ENCODE measurements at regions not wholly inside any gene's neighbourhood (a gene's known extent, or its start where the extent isn't known, plus 50 kb on each side); places are given as distances from the start of the nearest gene placed in this dataset.

DNA sequence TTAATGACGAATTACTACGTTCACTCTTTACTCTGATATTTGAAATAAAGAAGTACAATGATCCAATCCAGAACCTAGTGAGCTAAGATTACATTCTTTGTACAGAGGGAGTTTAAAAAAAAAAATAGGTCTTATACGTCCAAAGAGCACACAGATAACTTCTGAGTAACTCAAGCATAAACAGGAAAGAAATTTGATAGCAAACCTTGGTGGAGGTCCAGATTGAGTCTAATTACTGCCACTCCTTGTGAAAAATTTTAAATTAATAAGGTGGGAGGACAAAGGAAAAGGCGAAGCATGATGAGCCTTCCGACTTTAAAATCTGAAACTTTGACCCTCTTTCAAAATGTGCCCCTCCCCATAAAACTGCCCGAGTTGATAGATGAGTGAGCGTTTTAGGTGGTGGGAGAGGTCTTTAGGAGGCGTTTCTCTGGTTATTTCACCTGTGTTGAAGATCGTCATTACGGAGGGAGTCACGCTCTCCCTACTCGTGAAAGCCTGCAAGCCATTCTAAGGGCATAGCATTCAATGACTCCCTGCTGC, 127.0 kb upstream of the ROBO2 start:
- TF ChIP-seq POLR2A (IDR thresholded peaks at IDR 0.05) (no peak), POLR2AphosphoS5 (IDR thresholded peaks at IDR 0.05) (no peak), EP300 (IDR thresholded peaks at IDR 0.05) (no peak)
- TF ChIP-seq, protein P1, sequence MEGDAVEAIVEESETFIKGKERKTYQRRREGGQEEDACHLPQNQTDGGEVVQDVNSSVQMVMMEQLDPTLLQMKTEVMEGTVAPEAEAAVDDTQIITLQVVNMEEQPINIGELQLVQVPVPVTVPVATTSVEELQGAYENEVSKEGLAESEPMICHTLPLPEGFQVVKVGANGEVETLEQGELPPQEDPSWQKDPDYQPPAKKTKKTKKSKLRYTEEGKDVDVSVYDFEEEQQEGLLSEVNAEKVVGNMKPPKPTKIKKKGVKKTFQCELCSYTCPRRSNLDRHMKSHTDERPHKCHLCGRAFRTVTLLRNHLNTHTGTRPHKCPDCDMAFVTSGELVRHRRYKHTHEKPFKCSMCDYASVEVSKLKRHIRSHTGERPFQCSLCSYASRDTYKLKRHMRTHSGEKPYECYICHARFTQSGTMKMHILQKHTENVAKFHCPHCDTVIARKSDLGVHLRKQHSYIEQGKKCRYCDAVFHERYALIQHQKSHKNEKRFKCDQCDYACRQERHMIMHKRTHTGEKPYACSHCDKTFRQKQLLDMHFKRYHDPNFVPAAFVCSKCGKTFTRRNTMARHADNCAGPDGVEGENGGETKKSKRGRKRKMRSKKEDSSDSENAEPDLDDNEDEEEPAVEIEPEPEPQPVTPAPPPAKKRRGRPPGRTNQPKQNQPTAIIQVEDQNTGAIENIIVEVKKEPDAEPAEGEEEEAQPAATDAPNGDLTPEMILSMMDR (IDR thresholded peaks at IDR 0.05), result no peak
- Histone ChIP-seq H3K9me3 (no peaks in the 10 kb centered on the region), H3K4me1 (no peaks in the 10 kb centered on the region), H3K36me3 (no peaks in the 10 kb centered on the region), H3K27ac (no peak overlapping the region), H3K4me3 (no peak overlapping the region), H3K27me3 (no peaks in the 10 kb centered on the region)
- intact Hi-C loops (cut with DNase I; ENCODE audit: low total_unique reads), result no loop called here
- DNase-seq, result peak in 1 of 2 donors; percentile 20
- WGBS, 5 donors, result 47 to 64% (median 57%) methylated on average over 12 of the region's 12 CpGs

DNA sequence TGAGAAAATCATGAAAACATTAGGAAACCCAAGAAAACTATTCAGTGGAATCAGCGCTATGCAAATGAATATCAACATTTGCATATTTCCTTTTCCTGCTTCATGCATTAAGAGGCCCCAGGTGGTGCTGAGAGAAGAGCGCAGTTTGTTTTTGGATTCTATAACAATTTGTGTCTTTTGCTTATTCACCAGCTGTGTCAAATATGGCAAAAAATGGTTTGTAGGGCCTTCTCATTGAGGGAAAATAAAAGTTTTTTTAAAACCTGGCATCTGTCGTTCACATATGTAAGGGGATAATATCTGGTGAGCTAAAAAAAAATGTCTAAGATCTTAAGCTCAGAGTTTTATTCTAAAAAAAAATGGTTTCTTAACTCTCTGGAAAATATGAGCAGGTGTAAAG, 122.5 kb upstream of the ROBO2 start:
- DNase-seq, result no peak
- Histone ChIP-seq H3K36me3 (no peaks in the 10 kb centered on the region), H3K4me1 (no peaks in the 10 kb centered on the region), H3K9me3 (peaks cover 0 to 3% (median 0%) of the 10 kb centered on the region in 4 donors), H3K27me3 (no peaks in the 10 kb centered on the region), H3K4me3 (no peak overlapping the region), H3K27ac (no peak overlapping the region)
- WGBS, 5 donors, result 87 to 95% (median 89%) methylated on average over 3 of the region's 3 CpGs
- TF ChIP-seq POLR2A (IDR thresholded peaks at IDR 0.05) (no peak), EP300 (IDR thresholded peaks at IDR 0.05) (no peak), POLR2AphosphoS5 (IDR thresholded peaks at IDR 0.05) (no peak)
- TF ChIP-seq, protein P1 (IDR thresholded peaks at IDR 0.05), result no peak
- intact Hi-C loops (cut with DNase I; ENCODE audit: low total_unique reads), result no loop called here

DNA sequence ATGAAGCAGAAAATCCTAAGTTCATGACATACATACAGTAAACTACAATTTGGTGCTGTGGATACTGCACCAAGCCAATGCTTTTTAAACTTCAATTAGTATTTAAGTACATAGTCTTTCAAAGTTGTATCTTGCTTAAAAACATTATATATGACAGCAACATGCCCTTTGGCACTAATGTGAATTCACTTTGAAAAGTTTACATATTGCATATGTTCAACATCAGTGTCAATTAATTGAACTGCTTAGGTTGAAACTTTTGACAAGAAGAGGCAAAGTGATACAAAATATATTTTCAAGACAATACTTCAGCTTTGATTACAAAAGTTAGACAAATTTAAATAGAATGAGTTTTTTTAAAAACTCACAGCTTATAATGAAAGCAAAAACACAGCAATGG, 119.4 kb upstream of the ROBO2 start:
- intact Hi-C loops (cut with DNase I; ENCODE audit: low total_unique reads), result no loop called here
- TF ChIP-seq, protein P1 (IDR thresholded peaks at IDR 0.05), result no peak
- TF ChIP-seq POLR2A (IDR thresholded peaks at IDR 0.05) (no peak), EP300 (IDR thresholded peaks at IDR 0.05) (no peak), POLR2AphosphoS5 (IDR thresholded peaks at IDR 0.05) (no peak)
- Histone ChIP-seq H3K27me3 (no peaks in the 10 kb centered on the region), H3K36me3 (no peaks in the 10 kb centered on the region), H3K9me3 (peaks cover 0 to 5% (median 0%) of the 10 kb centered on the region in 4 donors), H3K27ac (no peak overlapping the region), H3K4me3 (no peak overlapping the region), H3K4me1 (no peaks in the 10 kb centered on the region)
- no peak for DNase-seq

DNA sequence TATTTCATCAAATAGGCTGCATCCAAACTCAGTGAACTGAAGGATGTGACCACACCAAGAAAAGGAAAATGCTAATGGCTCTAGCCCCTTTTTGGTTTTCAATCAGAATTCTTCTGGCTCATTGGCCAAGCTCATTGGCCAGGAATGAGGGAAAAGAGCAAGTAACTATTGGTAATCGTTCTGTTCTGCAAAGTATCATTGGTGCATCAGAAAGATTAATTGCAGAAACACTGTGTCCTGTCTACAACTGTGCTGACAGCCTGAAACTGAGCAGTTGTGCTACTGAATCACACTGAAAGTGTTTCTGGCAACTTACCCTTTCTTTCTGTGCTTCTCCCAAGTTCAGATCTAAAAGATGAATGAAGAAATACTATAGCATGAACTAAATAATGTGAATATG, 116.4 kb upstream of the ROBO2 start:
- no peaks in the 10 kb centered on the region for H3K4me1 ChIP-seq
- no peak overlapping the region for H3K27ac ChIP-seq
- DNase-seq, result peak in 1 of 2 donors; percentile 36
- intact Hi-C loops (cut with DNase I; ENCODE audit: low total_unique reads), result no loop called here
- H3K9me3 ChIP-seq, result peaks cover 0 to 5% (median 0%) of the 10 kb centered on the region in 4 donors
- H3K4me3 ChIP-seq, result no peak overlapping the region
- no peaks in the 10 kb centered on the region for H3K27me3 ChIP-seq
- no peak for TF ChIP-seq POLR2A (IDR thresholded peaks at IDR 0.05)
- no peak for TF ChIP-seq POLR2AphosphoS5 (IDR thresholded peaks at IDR 0.05)
- no peak for TF ChIP-seq EP300 (IDR thresholded peaks at IDR 0.05)
- TF ChIP-seq, protein P1 (IDR thresholded peaks at IDR 0.05), result no peak
- no peaks in the 10 kb centered on the region for H3K36me3 ChIP-seq
- WGBS, 5 donors, result 57 to 74% (median 65%) methylated on average over 1 of the region's 1 CpG

Data from stomach (tissue), 8 donors.